Osteocyte (in vitro differentiated cells): ENCODE measurements at regions not wholly inside any gene's neighbourhood (a gene's known extent, or its start where the extent isn't known, plus 50 kb on each side); places are given as distances from the start of the nearest gene placed in this dataset.

ENCODE experiments used
- DNase-seq: peaks from one replicate; pipeline ENCODE4 v3.0.0; 2021; ENCODE audit warnings: mixed read lengths; ENCODE audit not compliant: unreplicated experiment; ENCODE audit errors: extremely low spot score
- H3K27ac Mint-ChIP-seq: one replicate; pipeline ENCODE4 v1.8.0; 2021; ENCODE audit warnings: mild to moderate bottlenecking, mixed read lengths; ENCODE audit not compliant: unreplicated experiment
- H3K27me3 Mint-ChIP-seq: one replicate; pipeline ENCODE4 v1.8.0; 2021; ENCODE audit warnings: mixed read lengths; ENCODE audit not compliant: unreplicated experiment
- H3K36me3 Mint-ChIP-seq: one replicate; pipeline ENCODE4 v1.8.0; 2021; ENCODE audit warnings: mixed read lengths; ENCODE audit not compliant: unreplicated experiment
- H3K4me1 Mint-ChIP-seq: one replicate; pipeline ENCODE4 v1.8.0; 2021; ENCODE audit warnings: mixed read lengths; ENCODE audit not compliant: unreplicated experiment
- H3K4me3 Mint-ChIP-seq: one replicate; pipeline ENCODE4 v1.8.0; 2021; ENCODE audit warnings: mild to moderate bottlenecking, moderate library complexity, mixed read lengths; ENCODE audit not compliant: unreplicated experiment
- H3K9me3 Mint-ChIP-seq: one replicate; pipeline ENCODE4 v1.8.0; 2021; ENCODE audit warnings: mixed read lengths; ENCODE audit not compliant: unreplicated experiment
- TF ChIP-seq, protein P1 (sequence below): fragments of 200-600 bp; sonication (generic); IDR thresholded peaks from 2 replicates; pipeline ENCODE4 v1.5.0; 2021; ENCODE audit warnings: antibody characterized with exemption, mild to moderate bottlenecking, moderate library complexity

DNA sequence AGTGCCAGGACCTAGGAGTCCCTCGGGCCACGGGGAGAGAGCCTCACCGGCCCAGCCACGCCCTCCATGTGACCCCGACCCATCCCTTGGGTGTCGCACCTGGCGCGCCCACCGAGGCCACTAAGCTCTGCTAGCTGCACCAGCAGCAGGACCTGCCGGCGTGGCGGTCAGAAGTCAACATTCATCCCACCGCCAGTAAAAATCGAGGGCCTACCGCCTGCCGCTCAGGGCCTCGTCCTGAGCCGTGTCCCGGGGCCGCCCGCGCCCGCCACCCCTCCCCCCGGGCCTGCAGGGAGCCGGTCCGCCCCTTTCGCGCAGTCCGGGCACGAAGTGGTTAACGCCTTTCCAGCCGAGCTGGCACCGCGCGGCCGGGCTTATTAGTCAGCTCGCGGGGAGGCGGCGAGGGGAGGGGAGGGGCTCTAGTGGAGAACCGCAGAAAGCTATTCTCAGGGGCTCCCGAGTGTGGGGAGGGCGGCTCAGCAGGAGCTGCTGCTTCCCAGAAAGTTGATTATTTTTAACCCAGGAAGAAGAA, 124.4 kb downstream of the C9orf50 start:
- TF ChIP-seq, protein P1, sequence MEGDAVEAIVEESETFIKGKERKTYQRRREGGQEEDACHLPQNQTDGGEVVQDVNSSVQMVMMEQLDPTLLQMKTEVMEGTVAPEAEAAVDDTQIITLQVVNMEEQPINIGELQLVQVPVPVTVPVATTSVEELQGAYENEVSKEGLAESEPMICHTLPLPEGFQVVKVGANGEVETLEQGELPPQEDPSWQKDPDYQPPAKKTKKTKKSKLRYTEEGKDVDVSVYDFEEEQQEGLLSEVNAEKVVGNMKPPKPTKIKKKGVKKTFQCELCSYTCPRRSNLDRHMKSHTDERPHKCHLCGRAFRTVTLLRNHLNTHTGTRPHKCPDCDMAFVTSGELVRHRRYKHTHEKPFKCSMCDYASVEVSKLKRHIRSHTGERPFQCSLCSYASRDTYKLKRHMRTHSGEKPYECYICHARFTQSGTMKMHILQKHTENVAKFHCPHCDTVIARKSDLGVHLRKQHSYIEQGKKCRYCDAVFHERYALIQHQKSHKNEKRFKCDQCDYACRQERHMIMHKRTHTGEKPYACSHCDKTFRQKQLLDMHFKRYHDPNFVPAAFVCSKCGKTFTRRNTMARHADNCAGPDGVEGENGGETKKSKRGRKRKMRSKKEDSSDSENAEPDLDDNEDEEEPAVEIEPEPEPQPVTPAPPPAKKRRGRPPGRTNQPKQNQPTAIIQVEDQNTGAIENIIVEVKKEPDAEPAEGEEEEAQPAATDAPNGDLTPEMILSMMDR, result no peak
- peak; percentile 98 for DNase-seq
- Mint-ChIP-seq H3K36me3 (no peaks in the 10 kb centered on the region), H3K27me3 (no peaks in the 10 kb centered on the region), H3K4me1 (peaks cover 77% of the 10 kb centered on the region), H3K9me3 (no peaks in the 10 kb centered on the region), H3K4me3 (peak overlapping the region; percentile 99), H3K27ac (peak overlapping the region; percentile 100)

DNA sequence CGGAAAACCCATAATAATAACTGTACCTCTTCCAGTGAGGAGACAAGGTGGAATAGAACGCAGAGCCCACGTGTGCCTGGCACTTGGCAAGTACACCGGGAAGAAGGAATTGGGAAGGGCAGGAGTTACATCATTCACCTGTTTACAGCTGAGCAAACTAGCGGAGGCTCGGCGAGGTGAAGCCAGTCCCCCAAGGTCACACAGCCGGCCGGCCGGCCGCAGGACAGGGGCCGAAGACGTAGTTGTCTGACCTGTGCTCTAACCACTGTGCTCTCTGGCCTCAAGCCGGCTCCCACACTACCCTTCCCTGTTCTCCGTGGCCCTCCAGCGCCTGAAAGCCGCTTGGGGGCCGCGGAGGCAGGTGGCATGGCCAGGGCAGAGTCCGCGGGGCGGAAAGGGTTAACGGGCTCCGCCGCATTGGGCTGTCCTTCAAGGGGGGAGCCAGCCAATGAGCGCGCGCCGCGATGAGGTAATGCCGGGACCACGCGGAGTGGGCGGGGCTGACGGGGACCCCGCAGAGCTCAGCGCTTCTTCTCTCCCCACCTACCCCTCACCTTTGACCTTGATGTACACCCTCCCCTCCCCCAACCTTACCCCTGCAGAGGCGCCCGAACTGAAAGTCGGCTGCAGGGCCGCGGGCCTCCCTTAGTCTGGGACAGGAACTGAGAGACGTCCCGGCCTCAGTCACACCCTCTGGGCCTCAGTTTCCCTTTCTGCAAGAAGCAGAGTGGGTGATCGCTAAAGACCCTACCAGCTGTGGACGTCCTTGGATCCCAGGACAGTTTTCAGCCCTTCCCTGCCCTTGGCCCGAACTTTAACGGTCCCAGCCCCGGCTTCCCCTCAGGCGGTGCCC, 125.1 kb downstream of the C9orf50 start:
- TF ChIP-seq, protein P1, result no peak
- peak; percentile 96 for DNase-seq
- Mint-ChIP-seq H3K36me3 (no peaks in the 10 kb centered on the region), H3K4me3 (peak overlapping the region; percentile 99), H3K27ac (peak overlapping the region; percentile 100), H3K9me3 (no peaks in the 10 kb centered on the region), H3K4me1 (peaks cover 77% of the 10 kb centered on the region), H3K27me3 (no peaks in the 10 kb centered on the region)

- Mint-ChIP-seq H3K4me1 (peaks cover 77% of the 10 kb centered on the region), H3K4me3 (no peak overlapping the region)
Observed at GRCh38 chr9:129494113-129494789, 126.7 kb downstream of the C9orf50 start.

GRCh38 chr9:129493706-129494047, 127.2 kb downstream of the C9orf50 start:
- Mint-ChIP-seq H3K4me1 (peaks cover 77% of the 10 kb centered on the region), H3K36me3 (no peaks in the 10 kb centered on the region)

More at GRCh38 chr9:129494113-129494789, 126.7 kb downstream of the C9orf50 start:
- no peaks in the 10 kb centered on the region for H3K36me3 Mint-ChIP-seq
- H3K27me3 Mint-ChIP-seq, result no peaks in the 10 kb centered on the region
- H3K27ac Mint-ChIP-seq, result peak overlapping the region; percentile 100
- no peaks in the 10 kb centered on the region for H3K9me3 Mint-ChIP-seq
- TF ChIP-seq, protein P1, result no peak
- no peak for DNase-seq

More at GRCh38 chr9:129493706-129494047, 127.2 kb downstream of the C9orf50 start:
- TF ChIP-seq, protein P1, result no peak
- Mint-ChIP-seq H3K4me3 (no peak overlapping the region), H3K27me3 (no peaks in the 10 kb centered on the region), H3K27ac (peak overlapping the region; percentile 58), H3K9me3 (no peaks in the 10 kb centered on the region)
- no peak for DNase-seq
